OCI-LY3 (cell line): ENCODE measurements at regions not wholly inside any gene's neighbourhood (a gene's known extent, or its start where the extent isn't known, plus 50 kb on each side); places are given as distances from the start of the nearest gene placed in this dataset.

Experiments used
- H2AFZ ChIP-seq: fragments of 200-600, 300-600 bp; shearing (Covaris generic); 2 replicates; pipeline ENCODE4 v1.6.0; 2014; ENCODE audit warnings: antibody characterized with exemption, low read depth, low read length
- H3K27ac ChIP-seq: fragments of 200-600, 300-600 bp; sonication (generic); 2 replicates; pipeline ENCODE4 v1.5.1; 2014; ENCODE audit warnings: mild to moderate bottlenecking, low read length, moderate library complexity, mixed read lengths
- H3K27me3 ChIP-seq: fragments of 200-600, 300-600 bp; sonication (generic); 2 replicates; pipeline ENCODE4 v1.6.1; 2014; ENCODE audit warnings: low read depth, low read length, mixed read lengths
- H3K36me3 ChIP-seq: fragments of 200-600, 300-600 bp; sonication (generic); replicated peaks from 2 replicates; pipeline ENCODE3; 2014; ENCODE audit warnings: low read depth, low read length, mixed read lengths
- H3K4me1 ChIP-seq: fragments of 300-600, 200-600 bp; sonication (generic); 2 replicates; pipeline ENCODE4 v1.6.1; 2014; ENCODE audit warnings: low read length, mixed read lengths
- H3K4me2 ChIP-seq: fragments of 200-600, 300-600 bp; sonication (generic); 2 replicates; pipeline ENCODE4 v1.6.1; 2014; ENCODE audit warnings: low read length, mixed read lengths
- H3K4me3 ChIP-seq: fragments of 300-600, 200-600 bp; sonication (generic); 2 replicates; pipeline ENCODE4 v1.5.1; 2014; ENCODE audit warnings: antibody characterized with exemption, mild to moderate bottlenecking, low read length, moderate library complexity
- H3K79me2 ChIP-seq: fragments of 300-600, 200-600 bp; shearing (Covaris generic); 2 replicates; pipeline ENCODE4 v1.6.1; 2014; ENCODE audit warnings: mild to moderate bottlenecking, low read length, mixed read lengths
- H3K9ac ChIP-seq: fragments of 300-600, 200-600 bp; shearing (Covaris generic); 2 replicates; pipeline ENCODE4 v1.6.0; 2014; ENCODE audit warnings: mild to moderate bottlenecking, low read length, moderate library complexity
- H3K9me3 ChIP-seq: fragments of 200-600, 300-600 bp; shearing (Covaris generic); 2 replicates; pipeline ENCODE4 v1.6.1; 2014; ENCODE audit warnings: low read length, mixed read lengths; ENCODE audit not compliant: insufficient read depth
- H4K20me1 ChIP-seq: fragments of 200-600, 300-600 bp; sonication (generic); 2 replicates; pipeline ENCODE4 v1.6.1; 2016; ENCODE audit warnings: low read length, mixed read lengths; ENCODE audit not compliant: insufficient read depth
- CTCF ChIP-seq: fragments of 200-600, 300-600 bp; sonication (generic); IDR thresholded peaks from 2 replicates; pipeline ENCODE4 v1.5.1; 2014; ENCODE audit warnings: antibody characterized with exemption, low read length, low read depth
- EZH2phosphoT487 ChIP-seq: fragments of 200-600 bp; shearing (Covaris generic); IDR thresholded peaks from 2 replicates; pipeline ENCODE4 v1.6.1; 2018; ENCODE audit warnings: antibody characterized with exemption, mixed run types, low read depth

- no peak overlapping the region for H3K4me2 ChIP-seq
- no peak for TF ChIP-seq EZH2phosphoT487
- TF ChIP-seq CTCF = no peak
- no peaks in the 10 kb centered on the region for H4K20me1 ChIP-seq
- H3K36me3 ChIP-seq = peaks cover 16% of the 10 kb centered on the region
- no peaks in the 10 kb centered on the region for H3K79me2 ChIP-seq
- no peak overlapping the region for H3K9ac ChIP-seq
- no peak overlapping the region for H3K27ac ChIP-seq
- H3K9me3 ChIP-seq = peaks cover 11% of the 10 kb centered on the region
- H3K4me1 ChIP-seq = peaks cover 9% of the 10 kb centered on the region
- no peak overlapping the region for H2AFZ ChIP-seq
- no peaks in the 10 kb centered on the region for H3K27me3 ChIP-seq
- H3K4me3 ChIP-seq = no peak overlapping the region
These were observed 413.0 kb downstream of the PCDH20 start for GRCh38 chr13:61002686-61003085.

- no peak for TF ChIP-seq EZH2phosphoT487
- peak; percentile 52 for TF ChIP-seq CTCF
- no peak overlapping the region for H3K4me2 ChIP-seq
- H3K27ac ChIP-seq = no peak overlapping the region
- H3K79me2 ChIP-seq = no peaks in the 10 kb centered on the region
- no peak overlapping the region for H3K4me3 ChIP-seq
- no peak overlapping the region for H2AFZ ChIP-seq
- no peaks in the 10 kb centered on the region for H3K27me3 ChIP-seq
- no peaks in the 10 kb centered on the region for H3K36me3 ChIP-seq
- no peaks in the 10 kb centered on the region for H4K20me1 ChIP-seq
- H3K9me3 ChIP-seq = no peaks in the 10 kb centered on the region
- H3K9ac ChIP-seq = no peak overlapping the region
- H3K4me1 ChIP-seq = no peaks in the 10 kb centered on the region
These were observed 425.5 kb downstream of the PCDH20 start for GRCh38 chr13:60990032-60990733.

- no peak overlapping the region for H2AFZ ChIP-seq
- H3K27me3 ChIP-seq = no peaks in the 10 kb centered on the region
- H3K4me3 ChIP-seq = no peak overlapping the region
- H3K79me2 ChIP-seq = no peaks in the 10 kb centered on the region
- H3K9ac ChIP-seq = no peak overlapping the region
- H3K9me3 ChIP-seq = no peaks in the 10 kb centered on the region
- no peaks in the 10 kb centered on the region for H4K20me1 ChIP-seq
- no peak overlapping the region for H3K27ac ChIP-seq
- H3K4me2 ChIP-seq = no peak overlapping the region
- no peaks in the 10 kb centered on the region for H3K36me3 ChIP-seq
- H3K4me1 ChIP-seq = peaks cover 12% of the 10 kb centered on the region
- TF ChIP-seq CTCF (no peak), EZH2phosphoT487 (no peak)
These were observed 429.3 kb downstream of the PCDH20 start for GRCh38 chr13:60986301-60986700.

- Histone ChIP-seq H3K9me3 (no peaks in the 10 kb centered on the region; the same call in 1 of the 2 replicates), H3K4me2 (peak overlapping the region; percentile 64), H3K27me3 (no peaks in the 10 kb centered on the region), H4K20me1 (no peaks in the 10 kb centered on the region), H2AFZ (peak overlapping the region; percentile 81; the same call in 1 of the 2 replicates), H3K4me3 (peak overlapping the region; percentile 30), H3K9ac (no peak overlapping the region; the same call in 1 of the 2 replicates), H3K79me2 (no peaks in the 10 kb centered on the region), H3K4me1 (peaks cover 18% of the 10 kb centered on the region), H3K36me3 (no peaks in the 10 kb centered on the region), H3K27ac (peak overlapping the region; percentile 15; the same call in 1 of the 2 replicates)
- no peak for TF ChIP-seq EZH2phosphoT487
- TF ChIP-seq CTCF = no peak
These were observed 434.2 kb downstream of the PCDH20 start for GRCh38 chr13:60981407-60981806.
